ENCODE measurements at regions not wholly inside any gene's neighbourhood (a gene's known extent, or its start where the extent isn't known, plus 50 kb on each side); places are given as distances from the start of the nearest gene placed in this dataset.

DNA sequence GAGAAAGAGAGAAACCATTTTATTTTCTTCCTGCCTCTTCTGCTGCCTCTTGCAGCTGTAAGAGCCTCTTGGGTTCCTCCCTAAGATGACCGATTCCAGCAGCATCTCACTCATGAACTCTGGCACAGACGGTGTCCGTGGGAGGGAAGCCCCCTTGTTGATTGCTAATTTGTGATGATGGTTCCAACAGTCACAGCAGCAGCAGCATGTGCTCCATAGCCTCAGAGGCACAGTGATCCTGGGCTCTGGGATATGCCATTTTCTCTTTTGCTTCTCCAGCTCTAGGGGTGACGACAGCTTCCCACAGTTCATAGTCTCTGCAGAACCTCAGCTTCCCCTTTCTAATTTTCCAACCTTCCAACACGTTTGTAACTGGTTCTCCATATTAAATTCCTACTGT, 324.2 kb upstream of the HS6ST1 start:
- TF ChIP-seq POLR2AphosphoS5 (IDR thresholded peaks at IDR 0.05; ENCODE audit: insufficient read depth, low read depth, low read length): no peak
- TF ChIP-seq, protein P1, sequence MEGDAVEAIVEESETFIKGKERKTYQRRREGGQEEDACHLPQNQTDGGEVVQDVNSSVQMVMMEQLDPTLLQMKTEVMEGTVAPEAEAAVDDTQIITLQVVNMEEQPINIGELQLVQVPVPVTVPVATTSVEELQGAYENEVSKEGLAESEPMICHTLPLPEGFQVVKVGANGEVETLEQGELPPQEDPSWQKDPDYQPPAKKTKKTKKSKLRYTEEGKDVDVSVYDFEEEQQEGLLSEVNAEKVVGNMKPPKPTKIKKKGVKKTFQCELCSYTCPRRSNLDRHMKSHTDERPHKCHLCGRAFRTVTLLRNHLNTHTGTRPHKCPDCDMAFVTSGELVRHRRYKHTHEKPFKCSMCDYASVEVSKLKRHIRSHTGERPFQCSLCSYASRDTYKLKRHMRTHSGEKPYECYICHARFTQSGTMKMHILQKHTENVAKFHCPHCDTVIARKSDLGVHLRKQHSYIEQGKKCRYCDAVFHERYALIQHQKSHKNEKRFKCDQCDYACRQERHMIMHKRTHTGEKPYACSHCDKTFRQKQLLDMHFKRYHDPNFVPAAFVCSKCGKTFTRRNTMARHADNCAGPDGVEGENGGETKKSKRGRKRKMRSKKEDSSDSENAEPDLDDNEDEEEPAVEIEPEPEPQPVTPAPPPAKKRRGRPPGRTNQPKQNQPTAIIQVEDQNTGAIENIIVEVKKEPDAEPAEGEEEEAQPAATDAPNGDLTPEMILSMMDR (IDR thresholded peaks at IDR 0.05; ENCODE audit: extremely low read depth in 1 of 2, insufficient read depth in 1 of 2, low read depth in 1 of 2, low read length in 2 of 2): no peak
- no peak for TF ChIP-seq JUN (IDR thresholded peaks at IDR 0.05; ENCODE audit: borderline replicate concordance, insufficient read depth, insufficient read length, low read depth)
